OCI-LY1 (cell line): ENCODE measurements at regions not wholly inside any gene's neighbourhood (a gene's known extent, or its start where the extent isn't known, plus 50 kb on each side); places are given as distances from the start of the nearest gene placed in this dataset.

Source experiments
- EZH2 ChIP-seq: fragments of 200-600 bp; sonication (generic), shearing (Covaris generic); IDR thresholded peaks from 2 replicates; pipeline ENCODE4 v1.8.0; 2017; ENCODE audit warnings: borderline replicate concordance, mixed run types, mild to moderate bottlenecking, antibody characterized with exemption, low read length, moderate library complexity, mixed read lengths
- TF ChIP-seq, protein P1 (sequence below): fragments of 200-600 bp; sonication (generic), shearing (Covaris generic); IDR thresholded peaks from 2 replicates; pipeline ENCODE4 v1.5.1; 2017; ENCODE audit warnings: mild to moderate bottlenecking, antibody characterized with exemption, low read length, moderate library complexity, mixed read lengths

DNA sequence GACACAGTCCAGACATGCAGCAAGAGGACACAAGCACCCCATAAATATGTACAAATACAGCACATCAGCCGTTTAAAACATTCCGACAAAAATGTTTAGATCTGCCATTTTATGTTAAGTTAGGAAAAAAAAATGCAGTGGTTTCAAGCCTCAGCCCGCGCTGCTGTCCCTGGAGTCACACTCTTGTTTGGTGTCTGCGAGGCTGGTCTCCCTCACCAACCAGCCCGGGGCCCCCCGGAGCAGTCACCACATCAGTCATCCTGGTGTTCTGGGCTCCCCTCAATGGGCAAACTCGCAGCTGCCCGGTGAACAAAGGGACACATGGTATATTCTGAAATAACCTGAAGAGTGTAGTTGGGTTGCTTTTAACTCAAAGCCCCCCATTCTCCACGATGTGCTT lies 1022.2 kb downstream of the BRD1 start:
- no peak for TF ChIP-seq EZH2
- TF ChIP-seq, protein P1, sequence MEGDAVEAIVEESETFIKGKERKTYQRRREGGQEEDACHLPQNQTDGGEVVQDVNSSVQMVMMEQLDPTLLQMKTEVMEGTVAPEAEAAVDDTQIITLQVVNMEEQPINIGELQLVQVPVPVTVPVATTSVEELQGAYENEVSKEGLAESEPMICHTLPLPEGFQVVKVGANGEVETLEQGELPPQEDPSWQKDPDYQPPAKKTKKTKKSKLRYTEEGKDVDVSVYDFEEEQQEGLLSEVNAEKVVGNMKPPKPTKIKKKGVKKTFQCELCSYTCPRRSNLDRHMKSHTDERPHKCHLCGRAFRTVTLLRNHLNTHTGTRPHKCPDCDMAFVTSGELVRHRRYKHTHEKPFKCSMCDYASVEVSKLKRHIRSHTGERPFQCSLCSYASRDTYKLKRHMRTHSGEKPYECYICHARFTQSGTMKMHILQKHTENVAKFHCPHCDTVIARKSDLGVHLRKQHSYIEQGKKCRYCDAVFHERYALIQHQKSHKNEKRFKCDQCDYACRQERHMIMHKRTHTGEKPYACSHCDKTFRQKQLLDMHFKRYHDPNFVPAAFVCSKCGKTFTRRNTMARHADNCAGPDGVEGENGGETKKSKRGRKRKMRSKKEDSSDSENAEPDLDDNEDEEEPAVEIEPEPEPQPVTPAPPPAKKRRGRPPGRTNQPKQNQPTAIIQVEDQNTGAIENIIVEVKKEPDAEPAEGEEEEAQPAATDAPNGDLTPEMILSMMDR = no peak
